ENCODE measurements at regions not wholly inside any gene's neighbourhood (a gene's known extent, or its start where the extent isn't known, plus 50 kb on each side); places are given as distances from the start of the nearest gene placed in this dataset.
A peak's percentile ranks its signal among the peaks of the same experiment; 100 is the strongest.

GRCh38 chr15:97502038-97502437 lies 458.5 kb upstream of the ARRDC4 start:
- TF ChIP-seq TAF1 (IDR thresholded peaks at IDR 0.05; ENCODE audit: borderline replicate concordance, insufficient read depth, low read length), result 0 out of 2 replicates have a peak, but pooled peaks have one; percentile 25
- TF ChIP-seq, protein P1, sequence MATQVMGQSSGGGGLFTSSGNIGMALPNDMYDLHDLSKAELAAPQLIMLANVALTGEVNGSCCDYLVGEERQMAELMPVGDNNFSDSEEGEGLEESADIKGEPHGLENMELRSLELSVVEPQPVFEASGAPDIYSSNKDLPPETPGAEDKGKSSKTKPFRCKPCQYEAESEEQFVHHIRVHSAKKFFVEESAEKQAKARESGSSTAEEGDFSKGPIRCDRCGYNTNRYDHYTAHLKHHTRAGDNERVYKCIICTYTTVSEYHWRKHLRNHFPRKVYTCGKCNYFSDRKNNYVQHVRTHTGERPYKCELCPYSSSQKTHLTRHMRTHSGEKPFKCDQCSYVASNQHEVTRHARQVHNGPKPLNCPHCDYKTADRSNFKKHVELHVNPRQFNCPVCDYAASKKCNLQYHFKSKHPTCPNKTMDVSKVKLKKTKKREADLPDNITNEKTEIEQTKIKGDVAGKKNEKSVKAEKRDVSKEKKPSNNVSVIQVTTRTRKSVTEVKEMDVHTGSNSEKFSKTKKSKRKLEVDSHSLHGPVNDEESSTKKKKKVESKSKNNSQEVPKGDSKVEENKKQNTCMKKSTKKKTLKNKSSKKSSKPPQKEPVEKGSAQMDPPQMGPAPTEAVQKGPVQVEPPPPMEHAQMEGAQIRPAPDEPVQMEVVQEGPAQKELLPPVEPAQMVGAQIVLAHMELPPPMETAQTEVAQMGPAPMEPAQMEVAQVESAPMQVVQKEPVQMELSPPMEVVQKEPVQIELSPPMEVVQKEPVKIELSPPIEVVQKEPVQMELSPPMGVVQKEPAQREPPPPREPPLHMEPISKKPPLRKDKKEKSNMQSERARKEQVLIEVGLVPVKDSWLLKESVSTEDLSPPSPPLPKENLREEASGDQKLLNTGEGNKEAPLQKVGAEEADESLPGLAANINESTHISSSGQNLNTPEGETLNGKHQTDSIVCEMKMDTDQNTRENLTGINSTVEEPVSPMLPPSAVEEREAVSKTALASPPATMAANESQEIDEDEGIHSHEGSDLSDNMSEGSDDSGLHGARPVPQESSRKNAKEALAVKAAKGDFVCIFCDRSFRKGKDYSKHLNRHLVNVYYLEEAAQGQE (IDR thresholded peaks at IDR 0.05; ENCODE audit: insufficient read depth in 1 of 2, low read depth in 2 of 2, low read length in 2 of 2), result no peak

Data from PFSK-1 (cell line).